ENCODE measurements at regions not wholly inside any gene's neighbourhood (a gene's known extent, or its start where the extent isn't known, plus 50 kb on each side); places are given as distances from the start of the nearest gene placed in this dataset.

DNA sequence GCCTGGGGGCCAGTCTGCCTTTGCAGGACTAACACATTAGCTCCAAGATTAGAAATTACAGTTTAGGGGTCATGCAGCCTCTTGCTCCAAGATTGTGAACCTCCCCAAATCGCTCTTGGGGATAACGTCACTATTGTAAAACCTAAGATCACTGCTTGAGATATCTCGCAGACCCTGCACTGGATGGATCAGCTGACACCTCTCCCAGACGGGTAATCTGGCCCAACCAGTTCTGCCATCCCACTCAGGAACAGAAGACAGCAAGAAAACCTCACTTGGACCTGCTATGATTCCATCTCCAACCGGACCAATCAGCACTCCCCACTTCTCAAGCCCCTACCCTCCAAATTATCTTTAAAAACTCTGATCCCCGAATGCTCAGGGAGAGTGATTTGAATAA is 431.2 kb downstream of the GPM6A start:
- DNase-seq (ENCODE audit: low spot score), result no peak
- Mint-ChIP-seq H3K36me3 (no peaks in the 10 kb centered on the region), H3K4me3 (no peak overlapping the region), H3K4me1 (ENCODE audit: low read depth in 2 of 2) (no peaks in the 10 kb centered on the region), H3K27me3 (no peaks in the 10 kb centered on the region), H3K27ac (no peak overlapping the region), H3K9me3 (peaks cover 4% of the 10 kb centered on the region)
- no peak for ATAC-seq

GRCh38 chr4:175385797-175386196 is 426.3 kb downstream of the GPM6A start:
- Mint-ChIP-seq H3K27ac (no peak overlapping the region), H3K36me3 (peaks cover 7% of the 10 kb centered on the region), H3K27me3 (no peaks in the 10 kb centered on the region), H3K4me3 (no peak overlapping the region), H3K9me3 (peaks cover 22% of the 10 kb centered on the region), H3K4me1 (ENCODE audit: low read depth in 2 of 2) (no peaks in the 10 kb centered on the region)
- DNase-seq (ENCODE audit: low spot score), result no peak
- ATAC-seq, result no peak

GRCh38 chr4:175386776-175387507 is 425.1 kb downstream of the GPM6A start:
- DNase-seq (ENCODE audit: low spot score) (no peak), ATAC-seq (no peak)
- no peak overlapping the region for H3K27ac Mint-ChIP-seq
- no peaks in the 10 kb centered on the region for H3K4me1 Mint-ChIP-seq (ENCODE audit: low read depth in 2 of 2)
- peaks cover 7% of the 10 kb centered on the region for H3K36me3 Mint-ChIP-seq
- H3K27me3 Mint-ChIP-seq, result no peaks in the 10 kb centered on the region
- H3K4me3 Mint-ChIP-seq, result no peak overlapping the region
- H3K9me3 Mint-ChIP-seq, result peaks cover 18% of the 10 kb centered on the region

DNA sequence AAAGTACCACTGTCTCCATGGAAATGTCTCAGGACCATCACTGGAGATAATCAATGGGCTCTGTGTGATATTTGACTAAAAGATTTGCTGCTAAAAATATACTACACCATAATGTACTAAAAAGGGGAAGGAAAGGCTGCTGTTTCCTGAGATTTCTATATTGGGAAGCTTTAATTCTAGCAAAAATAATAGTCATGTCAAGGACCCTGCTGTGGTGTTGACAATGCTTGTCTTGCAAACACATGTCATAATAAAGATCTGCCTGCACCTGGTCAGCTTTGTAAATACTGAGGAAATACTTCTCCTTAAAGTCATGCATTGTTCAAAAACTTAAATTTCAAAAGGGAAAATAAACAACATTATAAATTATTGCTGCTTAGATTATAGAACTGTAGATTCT is 417.9 kb downstream of the GPM6A start:
- H3K9me3 Mint-ChIP-seq, result peaks cover 11% of the 10 kb centered on the region
- H3K36me3 Mint-ChIP-seq, result peaks cover 5% of the 10 kb centered on the region
- H3K4me1 Mint-ChIP-seq (ENCODE audit: low read depth in 2 of 2), result no peaks in the 10 kb centered on the region
- no peak for ATAC-seq
- H3K4me3 Mint-ChIP-seq, result no peak overlapping the region
- no peak for DNase-seq (ENCODE audit: low spot score)
- no peaks in the 10 kb centered on the region for H3K27me3 Mint-ChIP-seq
- no peak overlapping the region for H3K27ac Mint-ChIP-seq

DNA sequence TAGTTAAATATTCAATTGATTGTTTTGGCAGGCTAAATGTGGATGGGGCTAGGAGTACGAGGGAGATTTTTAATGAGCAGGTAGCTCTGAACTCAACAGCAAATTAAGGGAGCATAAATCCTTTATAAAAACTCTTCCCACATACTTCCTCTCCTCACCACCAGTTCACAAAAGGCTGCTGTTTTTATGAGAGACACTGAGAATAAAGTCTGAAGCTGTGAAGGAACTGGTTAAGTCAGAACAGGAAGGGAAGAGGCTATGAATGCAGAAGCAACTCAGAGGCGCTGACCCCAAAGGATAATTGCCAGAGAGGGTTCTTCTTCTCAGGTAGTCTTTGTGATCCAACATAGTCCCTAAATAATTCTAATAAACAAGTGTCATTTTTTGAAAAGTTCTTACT is 406.1 kb downstream of the GPM6A start:
- ATAC-seq, result no peak
- DNase-seq (ENCODE audit: low spot score), result no peak
- Mint-ChIP-seq H3K36me3 (peaks cover 4% of the 10 kb centered on the region), H3K27ac (no peak overlapping the region), H3K4me1 (ENCODE audit: low read depth in 2 of 2) (no peaks in the 10 kb centered on the region), H3K9me3 (peaks cover 3% of the 10 kb centered on the region), H3K4me3 (no peak overlapping the region), H3K27me3 (no peaks in the 10 kb centered on the region)

GRCh38 chr4:175407926-175408325 is 404.1 kb downstream of the GPM6A start:
- Mint-ChIP-seq H3K4me1 (ENCODE audit: low read depth in 2 of 2) (no peaks in the 10 kb centered on the region), H3K27ac (no peak overlapping the region), H3K36me3 (peaks cover 5% of the 10 kb centered on the region), H3K27me3 (no peaks in the 10 kb centered on the region), H3K9me3 (peaks cover 4% of the 10 kb centered on the region), H3K4me3 (no peak overlapping the region)
- ATAC-seq, result no peak
- no peak for DNase-seq (ENCODE audit: low spot score)

DNA sequence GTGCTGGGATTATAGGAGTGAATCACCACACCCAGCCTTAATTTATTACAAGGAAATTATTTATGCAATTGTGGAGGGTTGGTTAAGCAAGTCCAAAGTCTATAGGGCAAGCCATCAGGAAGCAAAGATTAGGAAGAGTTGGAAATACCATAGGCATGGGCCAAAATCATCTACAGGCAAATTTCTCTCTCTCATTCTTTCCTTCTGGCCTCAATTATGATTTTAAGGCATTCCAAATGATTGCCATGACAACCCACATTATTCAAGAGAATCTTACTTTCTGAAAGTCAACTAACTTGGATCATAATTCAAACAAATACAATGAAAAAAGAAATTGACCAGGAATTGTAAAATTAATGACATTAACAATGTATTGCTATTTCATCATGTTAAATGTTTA is 400.8 kb downstream of the GPM6A start:
- Mint-ChIP-seq H3K4me3 (no peak overlapping the region), H3K36me3 (peaks cover 14% of the 10 kb centered on the region), H3K4me1 (ENCODE audit: low read depth in 2 of 2) (no peaks in the 10 kb centered on the region), H3K27ac (no peak overlapping the region), H3K27me3 (no peaks in the 10 kb centered on the region), H3K9me3 (peaks cover 18% of the 10 kb centered on the region)
- ATAC-seq (no peak), DNase-seq (ENCODE audit: low spot score) (no peak)

- no peak for ATAC-seq
- H3K4me1 Mint-ChIP-seq (ENCODE audit: low read depth in 2 of 2), result no peaks in the 10 kb centered on the region
- no peak overlapping the region for H3K27ac Mint-ChIP-seq
- no peaks in the 10 kb centered on the region for H3K27me3 Mint-ChIP-seq
- no peak for DNase-seq (ENCODE audit: low spot score)
- H3K9me3 Mint-ChIP-seq, result peaks cover 18% of the 10 kb centered on the region
- H3K36me3 Mint-ChIP-seq, result peaks cover 14% of the 10 kb centered on the region
- no peak overlapping the region for H3K4me3 Mint-ChIP-seq
These were observed 399.9 kb downstream of the GPM6A start for GRCh38 chr4:175412161-175412560.

GRCh38 chr4:175412746-175413145 is 399.3 kb downstream of the GPM6A start:
- DNase-seq (ENCODE audit: low spot score) (no peak), ATAC-seq (no peak)
- no peaks in the 10 kb centered on the region for H3K4me1 Mint-ChIP-seq (ENCODE audit: low read depth in 2 of 2)
- H3K27me3 Mint-ChIP-seq, result no peaks in the 10 kb centered on the region
- H3K4me3 Mint-ChIP-seq, result no peak overlapping the region
- peaks cover 18% of the 10 kb centered on the region for H3K9me3 Mint-ChIP-seq
- no peak overlapping the region for H3K27ac Mint-ChIP-seq
- peaks cover 14% of the 10 kb centered on the region for H3K36me3 Mint-ChIP-seq

DNA sequence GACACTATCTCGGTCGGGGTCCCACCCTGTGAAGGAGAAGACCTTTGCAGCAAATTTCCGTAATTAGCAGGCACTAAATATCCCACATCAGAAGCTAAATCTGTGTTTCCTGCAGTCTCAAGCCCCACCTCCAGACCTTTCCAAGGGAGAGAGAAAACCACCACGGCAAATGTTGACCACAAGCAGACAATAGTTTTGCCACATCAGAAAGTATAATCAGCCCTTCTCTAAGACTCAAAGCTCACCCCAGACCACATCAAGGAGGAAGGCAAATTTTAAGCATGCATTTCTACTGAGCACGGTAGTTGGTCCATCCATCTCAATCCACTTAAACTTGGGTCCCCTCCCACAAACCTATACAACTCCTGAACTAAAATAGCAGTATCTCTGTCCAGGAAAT is 398.5 kb downstream of the GPM6A start:
- no peaks in the 10 kb centered on the region for H3K4me1 Mint-ChIP-seq (ENCODE audit: low read depth in 2 of 2)
- H3K4me3 Mint-ChIP-seq, result no peak overlapping the region
- H3K27ac Mint-ChIP-seq, result no peak overlapping the region
- ATAC-seq (no peak), DNase-seq (ENCODE audit: low spot score) (no peak)
- peaks cover 14% of the 10 kb centered on the region for H3K36me3 Mint-ChIP-seq
- peaks cover 18% of the 10 kb centered on the region for H3K9me3 Mint-ChIP-seq
- H3K27me3 Mint-ChIP-seq, result no peaks in the 10 kb centered on the region

DNA sequence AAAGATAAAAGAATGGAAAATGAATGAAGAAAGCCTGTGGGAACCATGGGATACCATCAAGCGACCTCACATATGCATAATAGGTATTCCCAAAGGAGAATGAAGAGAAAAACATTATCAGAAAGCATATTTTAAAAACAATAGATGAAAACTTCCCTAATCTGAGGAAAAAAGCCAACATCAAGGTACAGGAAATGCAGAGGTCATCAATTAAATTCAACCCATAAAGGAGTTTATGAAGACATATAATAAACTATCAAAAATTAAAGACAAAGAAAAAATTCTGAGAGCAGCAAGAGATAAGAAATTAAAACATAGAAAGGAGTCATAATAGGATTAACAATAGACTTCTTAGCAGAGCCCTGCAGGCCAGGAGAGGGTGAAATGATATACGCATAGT is 397.5 kb downstream of the GPM6A start:
- ATAC-seq (no peak), DNase-seq (ENCODE audit: low spot score) (no peak)
- Mint-ChIP-seq H3K27me3 (no peaks in the 10 kb centered on the region), H3K27ac (no peak overlapping the region), H3K36me3 (peaks cover 14% of the 10 kb centered on the region), H3K4me1 (ENCODE audit: low read depth in 2 of 2) (no peaks in the 10 kb centered on the region), H3K9me3 (peaks cover 18% of the 10 kb centered on the region), H3K4me3 (no peak overlapping the region)

DNA sequence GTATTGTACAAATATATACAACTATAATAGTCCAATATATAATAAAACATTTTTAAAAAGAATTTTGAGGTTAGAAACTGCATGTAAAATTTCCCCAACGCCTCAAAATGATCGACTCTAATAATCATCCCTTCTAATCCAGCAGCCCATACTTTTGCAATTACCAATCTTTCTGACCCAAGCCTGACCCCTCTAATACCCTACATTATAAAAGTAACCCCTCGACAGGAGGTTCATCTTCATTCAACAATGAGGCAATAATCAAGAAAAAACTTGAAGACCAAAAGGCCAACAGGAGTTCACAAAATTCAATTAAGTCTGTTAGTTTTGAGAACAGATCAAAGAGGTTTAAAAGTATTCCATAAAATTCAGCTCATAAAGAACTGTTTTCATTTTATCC is 393.5 kb downstream of the GPM6A start:
- Mint-ChIP-seq H3K4me3 (no peak overlapping the region), H3K36me3 (peaks cover 6% of the 10 kb centered on the region), H3K4me1 (ENCODE audit: low read depth in 2 of 2) (no peaks in the 10 kb centered on the region), H3K27ac (no peak overlapping the region), H3K9me3 (peaks cover 17% of the 10 kb centered on the region), H3K27me3 (no peaks in the 10 kb centered on the region)
- ATAC-seq (no peak), DNase-seq (ENCODE audit: low spot score) (no peak)

- ATAC-seq, result no peak
- H3K4me3 Mint-ChIP-seq, result no peak overlapping the region
- DNase-seq (ENCODE audit: low spot score), result no peak
- H3K27me3 Mint-ChIP-seq, result no peaks in the 10 kb centered on the region
- H3K36me3 Mint-ChIP-seq, result peaks cover 4% of the 10 kb centered on the region
- no peaks in the 10 kb centered on the region for H3K4me1 Mint-ChIP-seq (ENCODE audit: low read depth in 2 of 2)
- H3K27ac Mint-ChIP-seq, result no peak overlapping the region
- H3K9me3 Mint-ChIP-seq, result peaks cover 16% of the 10 kb centered on the region
These were observed 392.8 kb downstream of the GPM6A start for GRCh38 chr4:175419236-175419718.

GRCh38 chr4:175421506-175421905 is 390.6 kb downstream of the GPM6A start:
- Mint-ChIP-seq H3K9me3 (peaks cover 7% of the 10 kb centered on the region), H3K4me3 (no peak overlapping the region), H3K4me1 (ENCODE audit: low read depth in 2 of 2) (no peaks in the 10 kb centered on the region), H3K27ac (no peak overlapping the region), H3K27me3 (no peaks in the 10 kb centered on the region), H3K36me3 (no peaks in the 10 kb centered on the region)
- DNase-seq (ENCODE audit: low spot score) (no peak), ATAC-seq (no peak)

- Mint-ChIP-seq H3K4me3 (no peak overlapping the region), H3K27me3 (no peaks in the 10 kb centered on the region), H3K4me1 (ENCODE audit: low read depth in 2 of 2) (no peaks in the 10 kb centered on the region), H3K9me3 (peaks cover 12% of the 10 kb centered on the region), H3K27ac (no peak overlapping the region), H3K36me3 (no peaks in the 10 kb centered on the region)
- no peak for DNase-seq (ENCODE audit: low spot score)
- no peak for ATAC-seq
These were observed 389.7 kb downstream of the GPM6A start for GRCh38 chr4:175422331-175422730.
